GM12878 (cell line): ENCODE measurements at regions not wholly inside any gene's neighbourhood (a gene's known extent, or its start where the extent isn't known, plus 50 kb on each side); places are given as distances from the start of the nearest gene placed in this dataset.

Experiments
- ATAC-seq: fragments of 200-7000 bp; cut with Tn5 transposase; 3 replicates; pipeline ENCODE4 v1.9.1; 2020; ENCODE audit warnings: mild to moderate bottlenecking, moderate library complexity
- BruUV-seq: library from RNA; stranded (reverse); fragments of 400-500 nt; replicated peaks from 2 replicates; lab custom pipeline; 2021; lab: Mats Ljungman, UMichigan
- CTCF ChIA-PET: fragments of 300-600 bp; sonication (Branson Sonifier 250); formaldehyde crosslinking; extraction: SDS; loops from one replicate; lab custom pipeline; 2021; ENCODE audit warnings: inconsistent platforms; lab: Yijun Ruan, JAX
- POLR2A ChIA-PET: fragments of 350-600 bp; formaldehyde crosslinking; extraction: SDS; loops from one replicate; lab custom pipeline; 2021; ENCODE audit warnings: inconsistent platforms; lab: Charles Lee
- RAD21 ChIA-PET: fragments of 300-600 bp; sonication (Branson Sonifier 250); formaldehyde crosslinking; loops from one replicate; lab custom pipeline; 2023; ENCODE audit warnings: antibody characterized with exemption; ENCODE audit not compliant: unreplicated experiment; lab: Charles Lee
- SMC1A ChIA-PET: fragments of 300-600 bp; sonication (Branson Sonifier 250); formaldehyde crosslinking; loops from one replicate; lab custom pipeline; 2023; ENCODE audit not compliant: unreplicated experiment, uncharacterized antibody; lab: Charles Lee
- DNase-seq: peaks from one replicate; pipeline ENCODE4 v3.0.0-alpha.2; 2011; ENCODE audit warnings: low read depth, low spot score
- FAIRE-seq: peaks from 3 replicates; lab custom pipeline; 2011; peaks lifted over from hg19 to GRCh38; lab: Jason Lieb, UNC
- H2AFZ ChIP-seq: 2 replicates; pipeline ENCODE4 v1.6.0; 2011; ENCODE audit warnings: low read depth, low read length, control low read depth; ENCODE audit not compliant: control insufficient read depth
- H3K27ac ChIP-seq: 2 replicates; pipeline ENCODE4 v1.5.1; 2011; ENCODE audit warnings: control low read depth; ENCODE audit not compliant: control insufficient read depth, insufficient read depth
- H3K27me3 ChIP-seq, 2 experiments: replicated peaks in 1 of 2; 2 replicates each; pipeline versions ENCODE4 v1.6.0 to v1.6.1; 2011; ENCODE audit warnings: low read length in 1 of 2; ENCODE audit not compliant: control insufficient read depth in 2 of 2, insufficient read depth in 2 of 2
- H3K36me3 ChIP-seq, 2 experiments: 2 replicates each; pipeline ENCODE4 v1.5.1; 2011; ENCODE audit warnings: low read length in 1 of 2; ENCODE audit not compliant: control insufficient read depth in 2 of 2, insufficient read depth in 2 of 2
- H3K4me1 ChIP-seq: 2 replicates; pipeline ENCODE4 v1.6.1; 2011; ENCODE audit warnings: mild to moderate bottlenecking, low read length, moderate library complexity, mixed read lengths; ENCODE audit not compliant: control insufficient read depth, insufficient read depth
- H3K4me2 ChIP-seq: 2 replicates; pipeline ENCODE4 v1.6.0; 2011; ENCODE audit warnings: control low read depth; ENCODE audit not compliant: control insufficient read depth, insufficient read depth
- H3K4me3 ChIP-seq: fragments of 200-600 bp; sonication (generic); 2 replicates; pipeline ENCODE4 v1.5.1; 2016
- H3K79me2 ChIP-seq: 2 replicates; pipeline ENCODE4 v1.6.0; 2011; ENCODE audit warnings: low read length; ENCODE audit not compliant: control insufficient read depth, insufficient read depth
- H3K9ac ChIP-seq: 2 replicates; pipeline ENCODE4 v1.8.0; 2011; ENCODE audit warnings: low read length, control low read depth, mixed read lengths; ENCODE audit not compliant: control insufficient read depth, insufficient read depth
- H3K9me3 ChIP-seq: replicated peaks from 3 replicates; pipeline ENCODE4 v1.5.1; 2011; ENCODE audit warnings: mild to moderate bottlenecking, low read length; ENCODE audit not compliant: control insufficient read depth, insufficient read depth
- H4K20me1 ChIP-seq: 2 replicates; pipeline ENCODE4 v1.6.0; 2011; ENCODE audit not compliant: control insufficient read depth, insufficient read depth
- ATF7 ChIP-seq: fragments of 450-650 bp; IDR thresholded peaks from 2 replicates; pipeline ENCODE4 v1.6.1; 2016; ENCODE audit warnings: low read depth, mild to moderate bottlenecking
- MTA2 ChIP-seq: fragments of 450-650 bp; IDR thresholded peaks from 2 replicates; pipeline ENCODE4 v1.6.1; 2016; ENCODE audit warnings: low read depth, mild to moderate bottlenecking, moderate library complexity
- PAX8 ChIP-seq: fragments of 450-650 bp; IDR thresholded peaks from 2 replicates; pipeline ENCODE4 v1.6.1; 2017; ENCODE audit warnings: mild to moderate bottlenecking, moderate library complexity
- RELB ChIP-seq: fragments of 450-650 bp; IDR thresholded peaks from 2 replicates; pipeline ENCODE4 v1.6.1; 2017; ENCODE audit warnings: low read depth, mild to moderate bottlenecking, moderate library complexity
- ZNF384 ChIP-seq: IDR thresholded peaks from 2 replicates; pipeline ENCODE4 v1.6.1; 2012; ENCODE audit warnings: low read depth, mild to moderate bottlenecking, low read length, improper control_type of control experiment, borderline replicate concordance
- WGBS: methylation state at CpG from one replicate; pipeline ENCODE4 v1.1.6; 2016; ENCODE audit warnings: low lambda C conversion rate; ENCODE audit not compliant: insufficient replicate concordance, insufficient coverage; ENCODE audit errors: missing lambda C conversion rate; 5-methylcytosine and 5-hydroxymethylcytosine counted together
- in situ Hi-C: fragments of 300-500 bp; cut with MboI; formaldehyde crosslinking; loops from 9 replicates; pipeline ENCODE4 v1.14.3; 2018; ENCODE audit warnings: mixed read lengths
- intact Hi-C: fragments of 100-400 bp; cut with micrococcal nuclease; formaldehyde crosslinking; loops from one replicate; pipeline ENCODE4 v1.14.2; 2022; ENCODE audit not compliant: unreplicated experiment

- 57% methylated on average over 6 of the region's 6 CpGs for WGBS
- ATAC-seq (peak; percentile 80), FAIRE-seq (no peak), DNase-seq (no peak)
- no peak overlapping the region for H3K9ac ChIP-seq
- no peak overlapping the region for H3K4me3 ChIP-seq
- H3K36me3 ChIP-seq: no peaks in the 10 kb centered on the region
- in situ Hi-C loops: no loop called here
- RAD21 ChIA-PET: interaction anchor here (0.8 to 1.2 kb wide), 2 partner anchors 82 to 804 kb away, joined by 3 read pairs; no protein-coding TSS in a partner anchor
- H3K27ac ChIP-seq: no peak overlapping the region
- no peaks in the 10 kb centered on the region for H3K9me3 ChIP-seq
- H4K20me1 ChIP-seq: no peaks in the 10 kb centered on the region
- no peak overlapping the region for H2AFZ ChIP-seq
- intact Hi-C loops: loop anchor here (5.0 kb wide), 1 partner anchor 81 kb away; no protein-coding TSS in a partner anchor
- CTCF ChIA-PET: no interaction called here
- SMC1A ChIA-PET: interaction anchor here (0.6 to 1.2 kb wide), 2 partner anchors 33 to 465 kb away, joined by 3 to 5 read pairs; no protein-coding TSS in a partner anchor
- peak overlapping the region; percentile 7; the same call in 1 of the 2 replicates for H3K4me2 ChIP-seq
- BruUV-seq: no TSS peak
- TF ChIP-seq ZNF384 (peak; percentile 68; the same call in 1 of the 2 replicates), ATF7 (peak; percentile 89), MTA2 (peak; percentile 32; the same call in 1 of the 2 replicates), RELB (0 out of 2 replicates have a peak, but pooled peaks have one; percentile 17), PAX8 (no peak)
- POLR2A ChIA-PET: interaction anchor here (0.8 kb wide), 1 partner anchor 12 kb away, joined by 3 read pairs; no protein-coding TSS in a partner anchor
- H3K79me2 ChIP-seq: no peaks in the 10 kb centered on the region
- peaks cover 16% of the 10 kb centered on the region for H3K4me1 ChIP-seq
- H3K27me3 ChIP-seq: no peaks in the 10 kb centered on the region
Observed at GRCh38 chr4:11341337-11342043, 87.2 kb downstream of the HS3ST1 start.
